Gastrocnemius medialis (tissue), 4 donors: ENCODE measurements at regions not wholly inside any gene's neighbourhood (a gene's known extent, or its start where the extent isn't known, plus 50 kb on each side); places are given as distances from the start of the nearest gene placed in this dataset.

Experiments used
- ATAC-seq, 2 donors: fragments of 150-250 bp; one replicate each; pipeline ENCODE4 v1.9.1; 2016
- DNase-seq, 2 donors: peaks; one replicate each; pipeline ENCODE4 v3.0.0-alpha.2; 2019
- H3K27ac ChIP-seq, 4 donors: fragments of 200-600 bp; sonication (generic); 1 replicate in 1 of 4; 2 replicates in 3 of 4; pipeline ENCODE4 v1.5.1; 2016 to 2018; ENCODE audit warnings: mild to moderate bottlenecking in 2 of 4, moderate library complexity in 1 of 4
- H3K27me3 ChIP-seq, 3 donors: fragments of 200-600 bp; sonication (generic) in 2 of 3; 1 replicate in 1 of 3; 2 replicates in 2 of 3; pipeline versions ENCODE4 v1.5.1 to v1.6.0; 2016 to 2019; ENCODE audit warnings: mild to moderate bottlenecking in 1 of 3, moderate library complexity in 1 of 3
- H3K36me3 ChIP-seq, 2 donors: fragments of 200-600 bp; sonication (generic) in 1 of 2; one replicate each; pipeline ENCODE4 v1.5.1; 2017 to 2018
- H3K4me1 ChIP-seq, 2 donors: fragments of 200-600 bp; sonication (generic) in 1 of 2; one replicate each; pipeline ENCODE4 v1.5.1; 2016 to 2017; ENCODE audit warnings: mild to moderate bottlenecking in 2 of 2
- H3K4me3 ChIP-seq, 4 donors: fragments of 200-600 bp; sonication (generic) in 3 of 4; 1 replicate in 1 of 4; 2 replicates in 3 of 4; pipeline ENCODE4 v1.5.1; 2016 to 2019; ENCODE audit warnings: mild to moderate bottlenecking in 2 of 4
- H3K9me3 ChIP-seq, 3 donors: fragments of 200-600 bp; sonication (generic) in 2 of 3; 1 replicate in 1 of 3; 2 replicates in 2 of 3; pipeline ENCODE4 v1.5.1; 2016 to 2019
- POLR2A ChIP-seq, 2 donors: fragments of 450-650 bp; IDR thresholded peaks; one replicate each; pipeline ENCODE4 v1.6.1; 2017; ENCODE audit warnings: antibody characterized with exemption in 2 of 2, mild to moderate bottlenecking in 2 of 2, moderate library complexity in 2 of 2
- in situ Hi-C, 4 donors: fragments of 200-750 bp; cut with MboI; loops; one replicate each; pipeline versions ENCODE4 v1.15.0 to v1.8.0; 2017; ENCODE audit warnings: low sequenced_read_pairs in 4 of 4
- intact Hi-C: fragments of 100-400 bp; cut with DNase I; formaldehyde crosslinking; loops from one replicate; pipeline ENCODE4 v1.15.1; 2023; ENCODE audit warnings: low total_unique reads
- TF ChIP-seq, protein P1 (sequence below), 5 experiments: fragments of 450-650 bp in 3 of 5; fragments of 200-600 bp in 2 of 5; sonication (generic) in 2 of 5; IDR thresholded peaks in 4 of 5; conservative IDR thresholded peaks in 1 of 5; 1 replicate in 4 of 5; 2 replicates in 1 of 5; pipeline ENCODE4 v1.5.1; 2016 to 2019; ENCODE audit warnings: antibody characterized with exemption in 5 of 5, mild to moderate bottlenecking in 3 of 5, moderate library complexity in 3 of 5

DNA sequence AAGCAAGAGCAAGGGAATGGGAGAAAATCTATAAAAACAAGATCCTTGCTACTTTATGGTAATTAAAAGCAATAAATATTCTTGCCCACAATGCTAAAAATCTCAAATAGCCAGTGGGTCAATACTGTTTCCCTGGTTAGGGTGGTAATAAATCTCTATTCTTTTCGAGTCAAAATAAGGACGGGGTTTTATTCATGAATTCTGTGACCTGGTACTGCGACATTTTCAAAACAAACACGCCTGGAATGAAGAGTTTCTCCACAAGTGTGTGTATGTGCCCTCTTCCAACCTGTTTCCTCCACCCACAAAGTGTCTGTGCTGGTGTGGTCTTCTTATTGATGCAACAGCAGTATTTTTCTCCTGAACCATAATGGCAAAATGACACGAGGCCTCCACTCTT, 358.8 kb upstream of the BRINP1 start:
- DNase-seq (no peak), ATAC-seq (no peak)
- intact Hi-C loops (no loop called here), in situ Hi-C loops (no loop called here)
- Histone ChIP-seq H3K4me3 (no peak overlapping the region), H3K9me3 (no peaks in the 10 kb centered on the region), H3K27ac (no peak overlapping the region), H3K4me1 (no peaks in the 10 kb centered on the region), H3K36me3 (no peaks in the 10 kb centered on the region), H3K27me3 (no peaks in the 10 kb centered on the region)
- TF ChIP-seq, protein P1, sequence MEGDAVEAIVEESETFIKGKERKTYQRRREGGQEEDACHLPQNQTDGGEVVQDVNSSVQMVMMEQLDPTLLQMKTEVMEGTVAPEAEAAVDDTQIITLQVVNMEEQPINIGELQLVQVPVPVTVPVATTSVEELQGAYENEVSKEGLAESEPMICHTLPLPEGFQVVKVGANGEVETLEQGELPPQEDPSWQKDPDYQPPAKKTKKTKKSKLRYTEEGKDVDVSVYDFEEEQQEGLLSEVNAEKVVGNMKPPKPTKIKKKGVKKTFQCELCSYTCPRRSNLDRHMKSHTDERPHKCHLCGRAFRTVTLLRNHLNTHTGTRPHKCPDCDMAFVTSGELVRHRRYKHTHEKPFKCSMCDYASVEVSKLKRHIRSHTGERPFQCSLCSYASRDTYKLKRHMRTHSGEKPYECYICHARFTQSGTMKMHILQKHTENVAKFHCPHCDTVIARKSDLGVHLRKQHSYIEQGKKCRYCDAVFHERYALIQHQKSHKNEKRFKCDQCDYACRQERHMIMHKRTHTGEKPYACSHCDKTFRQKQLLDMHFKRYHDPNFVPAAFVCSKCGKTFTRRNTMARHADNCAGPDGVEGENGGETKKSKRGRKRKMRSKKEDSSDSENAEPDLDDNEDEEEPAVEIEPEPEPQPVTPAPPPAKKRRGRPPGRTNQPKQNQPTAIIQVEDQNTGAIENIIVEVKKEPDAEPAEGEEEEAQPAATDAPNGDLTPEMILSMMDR (IDR thresholded peaks at IDR 0.05 in 4 of 5, conservative IDR thresholded peaks at IDR 0.05 in 1 of 5) = no peak
- TF ChIP-seq POLR2A (IDR thresholded peaks at IDR 0.05) = no peak

DNA sequence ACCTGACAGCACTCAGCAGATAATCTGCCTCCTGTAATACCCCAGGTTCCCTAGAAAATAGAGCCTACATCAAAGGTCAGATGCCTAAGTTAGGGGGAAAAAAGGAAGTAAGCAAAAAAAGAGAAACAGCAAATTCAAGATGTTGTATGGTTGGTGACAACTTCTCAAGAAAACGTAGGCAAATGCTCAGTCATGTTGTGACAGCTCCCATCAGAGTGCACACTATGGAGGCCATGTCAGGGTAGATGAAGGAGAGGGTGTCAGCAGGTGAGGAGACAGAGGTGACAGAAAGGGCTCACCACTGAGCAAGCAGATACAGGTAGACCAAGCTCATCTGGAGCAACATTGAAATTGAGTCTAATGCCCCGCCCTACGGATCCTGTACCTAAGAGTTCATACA, 356.8 kb upstream of the BRINP1 start:
- TF ChIP-seq, protein P1 (IDR thresholded peaks at IDR 0.05 in 4 of 5, conservative IDR thresholded peaks at IDR 0.05 in 1 of 5) = no peak
- no peak for TF ChIP-seq POLR2A (IDR thresholded peaks at IDR 0.05)
- in situ Hi-C loops = no loop called here

DNA sequence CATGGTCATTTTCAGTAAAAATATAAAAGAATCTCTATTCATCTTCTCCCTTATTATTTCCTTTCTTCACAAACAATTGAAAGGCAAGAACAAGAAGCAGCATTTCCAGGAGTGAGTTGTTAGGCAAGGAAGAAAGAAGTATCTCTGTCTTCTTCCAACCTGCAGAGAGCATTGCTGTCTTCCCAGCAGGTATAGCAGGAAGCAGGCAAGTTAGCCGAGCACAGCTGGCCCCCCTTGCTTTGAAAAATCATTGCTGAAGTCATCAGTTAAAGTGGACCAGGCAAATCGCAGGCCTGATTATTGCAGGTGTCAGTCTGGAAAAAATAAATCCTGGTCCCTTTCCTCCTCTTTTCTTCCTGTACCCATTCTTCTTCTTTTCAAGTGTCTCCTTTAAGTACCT, 353.1 kb upstream of the BRINP1 start:
- no peaks in the 10 kb centered on the region for H3K9me3 ChIP-seq
- H3K27me3 ChIP-seq = no peaks in the 10 kb centered on the region
- no peaks in the 10 kb centered on the region for H3K36me3 ChIP-seq
- in situ Hi-C loops (no loop called here), intact Hi-C loops (no loop called here)
- no peak overlapping the region for H3K27ac ChIP-seq
- ATAC-seq = no peak
- TF ChIP-seq, protein P1 (IDR thresholded peaks at IDR 0.05 in 4 of 5, conservative IDR thresholded peaks at IDR 0.05 in 1 of 5) = no peak
- no peak for TF ChIP-seq POLR2A (IDR thresholded peaks at IDR 0.05)
- no peaks in the 10 kb centered on the region for H3K4me1 ChIP-seq
- DNase-seq = no peak
- no peak overlapping the region for H3K4me3 ChIP-seq

More for the DNA sequence above, 356.8 kb upstream of the BRINP1 start:
- Histone ChIP-seq H3K4me1 (no peaks in the 10 kb centered on the region), H3K27me3 (no peaks in the 10 kb centered on the region), H3K9me3 (no peaks in the 10 kb centered on the region), H3K4me3 (no peak overlapping the region), H3K27ac (no peak overlapping the region), H3K36me3 (no peaks in the 10 kb centered on the region)
- no peak for ATAC-seq
- intact Hi-C loops = no loop called here
- no peak for DNase-seq

DNA sequence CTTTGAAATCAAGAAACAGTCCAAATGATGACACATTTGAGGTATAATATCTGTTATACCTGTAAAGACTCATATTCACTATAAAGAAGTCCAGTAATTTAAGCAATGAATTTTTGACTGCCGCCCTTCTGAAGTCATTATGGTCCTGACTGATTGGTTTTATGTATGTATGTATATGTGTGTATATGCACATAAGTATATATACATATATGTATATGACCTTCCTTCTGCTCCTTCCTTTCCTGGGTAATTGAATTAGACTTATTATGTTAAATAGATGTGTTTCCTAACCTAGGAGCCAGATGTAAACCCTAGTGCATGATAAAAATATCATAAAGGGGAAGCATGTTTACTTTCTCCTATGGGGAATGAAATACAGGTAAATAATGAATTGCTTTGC, 343.1 kb upstream of the BRINP1 start:
- TF ChIP-seq, protein P1 (IDR thresholded peaks at IDR 0.05 in 4 of 5, conservative IDR thresholded peaks at IDR 0.05 in 1 of 5) = no peak
- TF ChIP-seq POLR2A (IDR thresholded peaks at IDR 0.05) = no peak

GRCh38 chr9:119709431-119709830, 340.2 kb upstream of the BRINP1 start:
- ATAC-seq (no peak), DNase-seq (no peak)
- no peaks in the 10 kb centered on the region for H3K9me3 ChIP-seq
- H3K27me3 ChIP-seq = no peaks in the 10 kb centered on the region
- in situ Hi-C loops (no loop called here), intact Hi-C loops (no loop called here)
- H3K36me3 ChIP-seq = no peaks in the 10 kb centered on the region
- TF ChIP-seq, protein P1 (IDR thresholded peaks at IDR 0.05 in 4 of 5, conservative IDR thresholded peaks at IDR 0.05 in 1 of 5) = no peak
- no peak for TF ChIP-seq POLR2A (IDR thresholded peaks at IDR 0.05)
- no peaks in the 10 kb centered on the region for H3K4me1 ChIP-seq
- H3K27ac ChIP-seq = no peak overlapping the region
- H3K4me3 ChIP-seq = no peak overlapping the region

More for the DNA sequence above, 343.1 kb upstream of the BRINP1 start:
- Histone ChIP-seq H3K9me3 (no peaks in the 10 kb centered on the region), H3K4me3 (no peak overlapping the region), H3K4me1 (no peaks in the 10 kb centered on the region), H3K36me3 (no peaks in the 10 kb centered on the region), H3K27me3 (no peaks in the 10 kb centered on the region), H3K27ac (no peak overlapping the region)
- intact Hi-C loops = no loop called here
- ATAC-seq (no peak), DNase-seq (no peak)
- in situ Hi-C loops = no loop called here
